Prostate gland (tissue), 2 donors: ENCODE measurements at regions not wholly inside any gene's neighbourhood (a gene's known extent, or its start where the extent isn't known, plus 50 kb on each side); places are given as distances from the start of the nearest gene placed in this dataset.

Experiments used
- DNase-seq: peaks from one replicate; pipeline ENCODE4 v3.0.0-alpha.2; 2019; ENCODE audit warnings: low spot score
- H3K27ac ChIP-seq, 2 donors: fragments of 200-600 bp; sonication (generic); 2 replicates each; pipeline ENCODE4 v1.5.1; 2017 to 2019
- H3K27me3 ChIP-seq: fragments of 200-600 bp; sonication (generic); replicated peaks from 2 replicates; pipeline ENCODE4 v1.5.1; 2019; ENCODE audit not compliant: insufficient read depth
- H3K36me3 ChIP-seq, 2 donors: fragments of 200-600 bp; sonication (generic); 1 replicate in 1 of 2; 2 replicates in 1 of 2; pipeline versions ENCODE4 v1.5.1 to v1.8.1; 2017 to 2019
- H3K4me1 ChIP-seq: fragments of 200-600 bp; sonication (generic); replicated peaks from 2 replicates; pipeline ENCODE4 v1.5.1; 2019
- H3K4me3 ChIP-seq, 2 donors: fragments of 200-600 bp; sonication (generic); 2 replicates each; pipeline ENCODE4 v1.5.1; 2017 to 2019
- H3K9me3 ChIP-seq: fragments of 200-600 bp; sonication (generic); 2 replicates; pipeline ENCODE4 v1.5.1; 2017
- POLR2A ChIP-seq: fragments of 450-650 bp; IDR thresholded peaks from one replicate; pipeline ENCODE4 v1.6.1; 2016; ENCODE audit warnings: antibody characterized with exemption, mild to moderate bottlenecking
- POLR2AphosphoS5 ChIP-seq: sonication (generic); formaldehyde crosslinking; IDR thresholded peaks from one replicate; pipeline ENCODE4 v1.6.1; 2017; ENCODE audit warnings: antibody characterized with exemption
- WGBS: methylation state at CpG from one replicate; pipeline ENCODE4 v1.1.5; 2018; 5-methylcytosine and 5-hydroxymethylcytosine counted together
- intact Hi-C: fragments of 100-400 bp; cut with DNase I; formaldehyde crosslinking; loops from one replicate; pipeline ENCODE4 v1.14.2; 2022
- TF ChIP-seq, protein P1 (sequence below), 4 experiments: fragments of 200-600 bp in 2 of 4; fragments of 450-650 bp in 2 of 4; sonication (generic) in 2 of 4; IDR thresholded peaks; 1 replicate in 3 of 4; 2 replicates in 1 of 4; pipeline ENCODE4 v1.5.1; 2016 to 2019; ENCODE audit warnings: antibody characterized with exemption in 4 of 4, mild to moderate bottlenecking in 2 of 4, moderate library complexity in 2 of 4

DNA sequence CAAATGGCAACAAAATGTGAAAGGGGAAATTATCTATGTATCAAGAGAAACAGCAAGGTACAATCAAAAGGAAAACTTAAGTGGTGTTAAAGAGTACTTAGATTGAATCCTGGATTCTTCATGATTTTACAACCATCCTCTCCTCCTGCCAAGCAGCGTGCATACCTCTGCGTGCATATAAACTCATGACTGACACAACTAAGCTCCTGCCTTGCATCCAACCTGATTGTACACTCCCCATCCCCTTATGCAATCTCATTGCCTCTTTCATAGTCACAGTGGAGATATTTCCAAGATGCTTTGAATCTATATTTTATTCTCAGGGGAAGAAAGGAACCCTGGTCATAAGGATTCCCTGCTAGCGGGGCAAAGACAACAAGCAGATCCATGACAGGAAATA, 499.9 kb downstream of the KCTD12 start:
- H3K27me3 ChIP-seq = no peaks in the 10 kb centered on the region
- intact Hi-C loops = no loop called here
- H3K4me1 ChIP-seq = no peaks in the 10 kb centered on the region
- no peak overlapping the region for H3K4me3 ChIP-seq
- TF ChIP-seq, protein P1, sequence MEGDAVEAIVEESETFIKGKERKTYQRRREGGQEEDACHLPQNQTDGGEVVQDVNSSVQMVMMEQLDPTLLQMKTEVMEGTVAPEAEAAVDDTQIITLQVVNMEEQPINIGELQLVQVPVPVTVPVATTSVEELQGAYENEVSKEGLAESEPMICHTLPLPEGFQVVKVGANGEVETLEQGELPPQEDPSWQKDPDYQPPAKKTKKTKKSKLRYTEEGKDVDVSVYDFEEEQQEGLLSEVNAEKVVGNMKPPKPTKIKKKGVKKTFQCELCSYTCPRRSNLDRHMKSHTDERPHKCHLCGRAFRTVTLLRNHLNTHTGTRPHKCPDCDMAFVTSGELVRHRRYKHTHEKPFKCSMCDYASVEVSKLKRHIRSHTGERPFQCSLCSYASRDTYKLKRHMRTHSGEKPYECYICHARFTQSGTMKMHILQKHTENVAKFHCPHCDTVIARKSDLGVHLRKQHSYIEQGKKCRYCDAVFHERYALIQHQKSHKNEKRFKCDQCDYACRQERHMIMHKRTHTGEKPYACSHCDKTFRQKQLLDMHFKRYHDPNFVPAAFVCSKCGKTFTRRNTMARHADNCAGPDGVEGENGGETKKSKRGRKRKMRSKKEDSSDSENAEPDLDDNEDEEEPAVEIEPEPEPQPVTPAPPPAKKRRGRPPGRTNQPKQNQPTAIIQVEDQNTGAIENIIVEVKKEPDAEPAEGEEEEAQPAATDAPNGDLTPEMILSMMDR (IDR thresholded peaks at IDR 0.05) = no peak
- TF ChIP-seq POLR2AphosphoS5 (no peak), POLR2A (no peak)
- no peaks in the 10 kb centered on the region for H3K9me3 ChIP-seq
- 46% methylated on average over 3 of the region's 3 CpGs for WGBS
- H3K27ac ChIP-seq = no peak overlapping the region
- no peaks in the 10 kb centered on the region for H3K36me3 ChIP-seq
- DNase-seq = no peak

DNA sequence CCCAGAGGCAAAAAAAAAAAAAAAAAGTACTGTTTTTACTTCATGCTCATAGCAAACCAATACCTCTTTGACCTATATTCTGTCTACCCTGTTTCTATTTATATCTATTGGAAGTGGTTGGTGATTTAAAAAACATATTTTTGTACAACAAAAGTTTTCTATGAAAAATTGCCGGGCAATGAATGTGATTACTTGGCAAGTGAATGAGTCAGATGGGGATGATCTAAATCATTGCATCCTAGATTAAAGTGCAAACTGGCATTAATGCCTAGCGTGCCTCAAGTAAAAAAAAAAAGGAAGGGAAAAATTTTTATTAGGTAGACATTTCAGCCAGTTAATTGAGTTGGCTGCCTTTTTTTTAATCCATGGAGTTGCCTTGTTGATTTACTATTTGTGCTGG, 500.6 kb downstream of the KCTD12 start:
- Histone ChIP-seq H3K36me3 (no peaks in the 10 kb centered on the region), H3K4me1 (no peaks in the 10 kb centered on the region), H3K27me3 (no peaks in the 10 kb centered on the region), H3K4me3 (no peak overlapping the region), H3K27ac (no peak overlapping the region), H3K9me3 (no peaks in the 10 kb centered on the region)
- no peak for TF ChIP-seq POLR2AphosphoS5
- intact Hi-C loops = no loop called here
- 60% methylated on average over 2 of the region's 2 CpGs for WGBS
- DNase-seq = no peak

DNA sequence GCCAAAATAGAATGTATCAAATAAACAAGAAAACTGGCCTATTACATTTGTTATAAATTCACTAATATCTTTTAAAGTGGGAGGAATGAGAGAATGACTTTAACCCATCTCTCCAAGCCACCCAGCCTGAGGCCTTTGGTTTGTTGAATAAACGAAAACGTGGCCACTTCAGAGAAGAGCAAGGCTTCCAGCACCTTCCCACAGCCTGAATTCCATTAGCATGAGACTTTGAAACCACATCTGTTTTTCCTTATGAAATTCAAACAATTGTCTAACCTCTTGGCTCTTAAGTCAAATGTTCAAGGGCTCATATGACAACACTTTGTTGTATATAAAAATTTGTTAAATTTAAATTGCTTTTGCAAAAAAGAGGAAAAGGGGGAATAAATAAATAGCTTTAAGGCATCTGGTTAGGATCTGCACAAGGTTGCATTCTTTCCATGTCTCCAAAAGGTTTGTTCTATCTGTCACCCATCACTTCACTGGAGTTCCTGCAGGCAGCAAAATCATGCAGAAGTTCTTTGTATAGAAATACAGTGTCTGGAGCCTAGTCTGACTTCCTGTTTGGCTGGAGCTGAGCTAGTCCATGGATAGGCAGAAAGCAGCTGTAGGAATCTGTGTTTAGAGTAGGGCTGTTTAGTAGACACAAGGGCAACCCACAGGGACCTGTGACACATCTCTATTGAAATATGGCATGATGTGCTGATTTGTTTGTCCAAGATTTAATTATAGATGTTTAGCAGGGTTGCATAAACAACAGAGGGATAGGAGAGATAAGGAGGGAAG, 502.3 kb downstream of the KCTD12 start:
- DNase-seq = no peak

DNA sequence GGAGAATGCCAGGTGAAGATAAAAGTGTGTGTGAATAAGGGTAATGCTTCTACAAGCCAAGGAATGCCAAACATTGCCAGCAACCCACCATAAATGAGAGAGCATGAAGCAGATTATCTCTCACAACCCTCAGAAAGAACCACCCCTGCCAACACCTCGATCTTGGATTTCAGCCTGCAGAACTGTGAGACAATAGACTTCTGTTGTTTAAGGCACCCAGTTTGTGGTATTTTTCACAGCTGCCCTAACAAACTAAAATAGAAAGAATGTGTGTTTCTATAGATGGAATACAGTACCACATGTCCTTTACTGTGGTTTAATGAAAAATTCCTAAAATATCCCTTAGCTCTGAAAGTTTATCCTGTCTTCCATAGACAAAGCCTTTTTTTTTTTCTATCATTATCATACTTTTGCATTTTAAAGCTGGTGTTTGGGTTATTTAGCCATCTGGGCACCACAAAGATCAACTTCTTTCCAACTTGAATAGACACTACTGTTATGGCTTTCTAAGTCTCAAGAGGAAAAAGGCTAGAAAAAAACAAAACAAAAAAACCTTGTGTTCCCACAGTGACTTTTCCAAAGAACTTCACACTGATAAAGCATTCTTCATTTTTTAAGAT, 505.6 kb downstream of the KCTD12 start:
- DNase-seq = no peak
- intact Hi-C loops = no loop called here
- H3K27ac ChIP-seq = no peak overlapping the region
- H3K4me3 ChIP-seq = no peak overlapping the region
- no peaks in the 10 kb centered on the region for H3K36me3 ChIP-seq
- H3K27me3 ChIP-seq = no peaks in the 10 kb centered on the region
- 61% methylated on average over 1 of the region's 1 CpG for WGBS
- H3K9me3 ChIP-seq = no peaks in the 10 kb centered on the region
- TF ChIP-seq POLR2A (no peak), POLR2AphosphoS5 (no peak)
- TF ChIP-seq, protein P1 (IDR thresholded peaks at IDR 0.05) = no peak
- no peaks in the 10 kb centered on the region for H3K4me1 ChIP-seq

More for the DNA sequence above, 502.3 kb downstream of the KCTD12 start:
- Histone ChIP-seq H3K4me1 (no peaks in the 10 kb centered on the region), H3K36me3 (no peaks in the 10 kb centered on the region), H3K4me3 (no peak overlapping the region), H3K27me3 (no peaks in the 10 kb centered on the region), H3K27ac (no peak overlapping the region), H3K9me3 (no peaks in the 10 kb centered on the region)
- WGBS = 17% methylated on average over 2 of the region's 2 CpGs
- intact Hi-C loops = no loop called here
- no peak for TF ChIP-seq POLR2AphosphoS5
- TF ChIP-seq, protein P1 (IDR thresholded peaks at IDR 0.05) = no peak
- no peak for TF ChIP-seq POLR2A

DNA sequence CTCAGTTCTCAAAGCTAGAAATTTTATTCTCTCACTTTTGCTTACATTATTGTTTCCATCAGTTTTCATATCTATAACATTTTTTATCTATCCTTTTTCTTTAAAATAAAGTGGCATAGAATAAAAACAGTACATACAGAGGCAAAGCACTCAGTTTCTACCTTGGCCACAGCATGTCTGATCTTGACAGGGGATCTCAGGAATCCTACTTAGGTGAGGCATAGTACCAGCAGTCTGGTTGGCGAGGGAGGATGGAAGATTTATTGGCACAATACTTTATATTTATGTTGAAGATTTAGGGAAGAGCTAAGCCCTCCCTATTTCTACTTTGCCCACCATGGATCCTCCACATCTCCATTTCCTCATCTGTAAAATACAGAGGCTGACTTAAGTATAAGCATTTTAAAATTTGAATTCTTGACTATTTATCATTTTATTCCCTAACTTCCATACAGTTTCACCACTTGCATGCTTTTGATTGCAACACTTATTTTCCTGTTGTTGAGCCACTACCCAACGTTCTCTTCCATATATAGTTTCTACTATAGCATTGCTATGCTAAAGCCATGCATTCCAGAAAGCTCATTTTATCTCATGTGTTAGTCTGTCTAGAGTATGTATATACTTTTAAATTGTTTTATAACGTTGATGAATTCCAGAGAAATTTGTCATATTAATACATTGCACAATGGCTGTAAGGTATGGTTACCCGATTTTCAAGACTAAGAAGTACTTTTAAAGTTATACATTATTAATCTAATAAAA, 506.7 kb downstream of the KCTD12 start:
- Histone ChIP-seq H3K4me3 (no peak overlapping the region), H3K4me1 (no peaks in the 10 kb centered on the region), H3K9me3 (no peaks in the 10 kb centered on the region), H3K27ac (no peak overlapping the region), H3K27me3 (no peaks in the 10 kb centered on the region), H3K36me3 (no peaks in the 10 kb centered on the region)
- 81% methylated on average over 4 of the region's 4 CpGs for WGBS
- TF ChIP-seq, protein P1 (IDR thresholded peaks at IDR 0.05) = no peak
- no peak for TF ChIP-seq POLR2AphosphoS5
- no peak for TF ChIP-seq POLR2A
- no peak for DNase-seq
- intact Hi-C loops = no loop called here
